Activated CD8-positive, alpha-beta T cell treated with anti-CD3 and anti-CD28 coated beads for 36 hours (primary cell): ENCODE measurements at regions not wholly inside any gene's neighbourhood (a gene's known extent, or its start where the extent isn't known, plus 50 kb on each side); places are given as distances from the start of the nearest gene placed in this dataset.

ENCODE experiments used
- ATAC-seq: fragments of 200-7000 bp; cut with Tn5 transposase; one replicate; pipeline ENCODE4 v1.10.0; 2021; ENCODE audit warnings: mild to moderate bottlenecking, moderate library complexity
- CTCF ChIA-PET: fragments of 350-600 bp; sonication (Branson Sonifier 250); formaldehyde crosslinking; loops from one replicate; lab custom pipeline; 2021; ENCODE audit warnings: antibody characterized with exemption; lab: Charles Lee
- POLR2A ChIA-PET: fragments of 350-600 bp; sonication (Branson Sonifier 250); formaldehyde crosslinking; loops from one replicate; lab custom pipeline; 2021; ENCODE audit warnings: antibody characterized with exemption; lab: Charles Lee
- DNase-seq: peaks from one replicate; pipeline ENCODE4 v3.0.0-alpha.2; 2020
- H3K27ac Mint-ChIP-seq: one replicate; pipeline ENCODE4 v1.8.0; 2021; ENCODE audit warnings: mild to moderate bottlenecking, mixed read lengths
- H3K27me3 Mint-ChIP-seq: one replicate; pipeline ENCODE4 v1.8.0; 2021; ENCODE audit warnings: mixed read lengths
- H3K36me3 Mint-ChIP-seq: one replicate; pipeline ENCODE4 v1.8.0; 2021; ENCODE audit warnings: low read depth, mixed read lengths
- H3K4me1 Mint-ChIP-seq: one replicate; pipeline ENCODE4 v1.8.0; 2021; ENCODE audit warnings: low read depth, mixed read lengths
- H3K4me3 Mint-ChIP-seq: one replicate; pipeline ENCODE4 v1.8.0; 2021; ENCODE audit warnings: mild to moderate bottlenecking, moderate library complexity, mixed read lengths
- H3K9me3 Mint-ChIP-seq: one replicate; pipeline ENCODE4 v1.8.0; 2021; ENCODE audit warnings: mixed read lengths
- CTCF ChIP-seq: fragments of 200-600 bp; IDR thresholded peaks from one replicate; pipeline ENCODE4 v1.8.0; 2022; ENCODE audit warnings: antibody characterized with exemption, mild to moderate bottlenecking
- intact Hi-C: fragments of 100-400 bp; cut with micrococcal nuclease; formaldehyde crosslinking; loops from one replicate; pipeline ENCODE4 v1.10.0; 2022

- POLR2A ChIA-PET: no interaction called here
- H3K4me3 Mint-ChIP-seq: no peak overlapping the region
- no peak overlapping the region for H3K27ac Mint-ChIP-seq
- no peaks in the 10 kb centered on the region for H3K9me3 Mint-ChIP-seq
- H3K4me1 Mint-ChIP-seq: no peaks in the 10 kb centered on the region
- CTCF ChIA-PET: no interaction called here
- H3K27me3 Mint-ChIP-seq: no peaks in the 10 kb centered on the region
- intact Hi-C loops: no loop called here
- no peak for TF ChIP-seq CTCF
- DNase-seq: no peak
- no peaks in the 10 kb centered on the region for H3K36me3 Mint-ChIP-seq
- ATAC-seq: no peak
Observed at GRCh38 chr10:109358325-109358724, 565.0 kb downstream of the XPNPEP1 start.

GRCh38 chr10:109348324-109348723 lies 575.0 kb downstream of the XPNPEP1 start:
- POLR2A ChIA-PET: no interaction called here

GRCh38 chr10:109343293-109343692 lies 580.0 kb downstream of the XPNPEP1 start:
- no peaks in the 10 kb centered on the region for H3K36me3 Mint-ChIP-seq
- intact Hi-C loops: no loop called here
- no peaks in the 10 kb centered on the region for H3K27me3 Mint-ChIP-seq
- POLR2A ChIA-PET: no interaction called here
- DNase-seq: no peak
- no peak overlapping the region for H3K4me3 Mint-ChIP-seq
- no peaks in the 10 kb centered on the region for H3K9me3 Mint-ChIP-seq
- no peak for TF ChIP-seq CTCF
- CTCF ChIA-PET: no interaction called here
- no peaks in the 10 kb centered on the region for H3K4me1 Mint-ChIP-seq
- no peak overlapping the region for H3K27ac Mint-ChIP-seq
- no peak for ATAC-seq

More at GRCh38 chr10:109348324-109348723, 575.0 kb downstream of the XPNPEP1 start:
- Mint-ChIP-seq H3K27me3 (no peaks in the 10 kb centered on the region), H3K4me1 (no peaks in the 10 kb centered on the region), H3K9me3 (peaks cover 2% of the 10 kb centered on the region), H3K36me3 (no peaks in the 10 kb centered on the region), H3K4me3 (no peak overlapping the region), H3K27ac (no peak overlapping the region)
- TF ChIP-seq CTCF: no peak
- intact Hi-C loops: no loop called here
- no peak for ATAC-seq
- no peak for DNase-seq
- CTCF ChIA-PET: no interaction called here

- no peak for TF ChIP-seq CTCF
- Mint-ChIP-seq H3K9me3 (peaks cover 5% of the 10 kb centered on the region), H3K4me3 (no peak overlapping the region), H3K27me3 (no peaks in the 10 kb centered on the region), H3K27ac (no peak overlapping the region), H3K4me1 (no peaks in the 10 kb centered on the region), H3K36me3 (no peaks in the 10 kb centered on the region)
- ATAC-seq: no peak
- ChIA-PET CTCF (no interaction called here), POLR2A (no interaction called here)
- DNase-seq: no peak
- intact Hi-C loops: no loop called here
Observed at GRCh38 chr10:109341986-109342385, 581.3 kb downstream of the XPNPEP1 start.

GRCh38 chr10:109328001-109328400 lies 595.3 kb downstream of the XPNPEP1 start:
- no peak overlapping the region for H3K27ac Mint-ChIP-seq
- no peaks in the 10 kb centered on the region for H3K4me1 Mint-ChIP-seq
- no peak overlapping the region for H3K4me3 Mint-ChIP-seq
- CTCF ChIA-PET: interaction anchor here (0.7 kb wide), 1 partner anchor 16 kb away, joined by 3 read pairs; no protein-coding TSS in a partner anchor
- H3K36me3 Mint-ChIP-seq: no peaks in the 10 kb centered on the region
- no peak for DNase-seq
- H3K27me3 Mint-ChIP-seq: no peaks in the 10 kb centered on the region
- no peak for TF ChIP-seq CTCF
- ATAC-seq: no peak
- intact Hi-C loops: no loop called here
- H3K9me3 Mint-ChIP-seq: no peaks in the 10 kb centered on the region
- POLR2A ChIA-PET: interaction anchor here (0.6 kb wide), 1 partner anchor 400 kb away, joined by 3 read pairs; no protein-coding TSS in a partner anchor
